A549 (cell line): ENCODE measurements at regions not wholly inside any gene's neighbourhood (a gene's known extent, or its start where the extent isn't known, plus 50 kb on each side); places are given as distances from the start of the nearest gene placed in this dataset.

ENCODE experiments used
- BHLHE40 ChIP-seq: IDR thresholded peaks from 2 replicates; pipeline ENCODE4 v1.6.1; 2012; ENCODE audit warnings: low read depth, low read length, inconsistent platforms
- CEBPB ChIP-seq, 2 experiments: fragments of >200 bp in 1 of 2; sonication (Bioruptor Twin) in 1 of 2; formaldehyde crosslinking in 1 of 2; IDR thresholded peaks; 2 replicates each; pipeline ENCODE4 v1.6.1; 2012 to 2016
- EP300 ChIP-seq, 2 experiments: fragments of >200 bp; sonication (Bioruptor Twin); formaldehyde crosslinking; IDR thresholded peaks; 2 replicates in 1 of 2; 3 replicates in 1 of 2; pipeline ENCODE4 v1.6.1; 2016 to 2017
- FOSL2 ChIP-seq, 2 experiments: fragments of 450-650 bp in 1 of 2; fragments of >200 bp in 1 of 2; sonication (Bioruptor Twin) in 1 of 2; formaldehyde crosslinking; IDR thresholded peaks; 2 replicates each; pipeline versions ENCODE4 v1.5.0 to v1.6.1; 2016 to 2020; ENCODE audit warnings: mild to moderate bottlenecking in 1 of 2, moderate library complexity in 1 of 2
- HEYL ChIP-seq: fragments of 250-450 bp; sonication (Bioruptor Pico); IDR thresholded peaks from 2 replicates; pipeline ENCODE4 v1.8.0; 2021; ENCODE audit warnings: mild to moderate bottlenecking, moderate library complexity
- JUNB ChIP-seq: fragments of >200 bp; sonication (Bioruptor Twin); formaldehyde crosslinking; IDR thresholded peaks from 2 replicates; pipeline ENCODE4 v1.6.1; 2016
- NFE2L2 ChIP-seq: fragments of 150-350 bp; conservative IDR thresholded peaks from 2 replicates; pipeline ENCODE4 v1.6.1; 2014; ENCODE audit warnings: low read length
- NR3C1 ChIP-seq: fragments of >200 bp; sonication (Bioruptor Twin); formaldehyde crosslinking; IDR thresholded peaks from 3 replicates; pipeline ENCODE4 v1.6.1; 2017
- POLR2A ChIP-seq: IDR thresholded peaks from 2 replicates; pipeline ENCODE4 v1.6.1; 2012; ENCODE audit warnings: mild to moderate bottlenecking, low read length
- RCOR1 ChIP-seq: fragments of 150-350 bp; IDR thresholded peaks from 2 replicates; pipeline ENCODE4 v1.6.1; 2014; ENCODE audit warnings: antibody characterized with exemption, low read length, low read depth
- TF ChIP-seq, protein P1 (sequence below): fragments of 200-600 bp; sonication (generic); IDR thresholded peaks from 2 replicates; pipeline ENCODE4 v1.6.1; 2016; ENCODE audit warnings: antibody characterized with exemption, mild to moderate bottlenecking, moderate library complexity
- TF ChIP-seq, protein P2 (sequence below): IDR thresholded peaks from 2 replicates; pipeline ENCODE4 v1.6.1; 2012; ENCODE audit warnings: low read depth, borderline replicate concordance
- TF ChIP-seq, protein P3 (sequence below): IDR thresholded peaks from 2 replicates; pipeline ENCODE4 v1.6.1; 2012
- TF ChIP-seq, protein P4 (sequence below): fragments of >200 bp; sonication (Bioruptor Twin); formaldehyde crosslinking; IDR thresholded peaks from 3 replicates; pipeline ENCODE4 v1.5.1; 2016

DNA sequence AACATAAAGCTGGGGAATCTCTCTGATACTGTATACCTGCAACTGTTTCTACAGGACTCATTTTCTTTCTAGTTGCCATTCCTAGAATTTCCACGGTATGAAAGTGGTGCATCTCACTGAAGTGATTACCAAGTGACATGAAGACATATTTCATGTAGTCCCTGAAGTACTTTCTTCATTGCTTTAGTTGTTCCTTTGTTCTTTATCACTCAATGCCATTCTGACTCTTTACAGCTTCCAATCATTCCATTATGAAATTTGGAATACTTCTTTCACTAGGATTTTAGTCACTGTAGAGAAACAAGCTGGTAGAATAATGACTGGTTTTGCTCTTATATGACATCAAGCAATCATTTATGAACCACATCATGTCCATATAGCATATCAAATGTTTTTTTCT, 645.1 kb downstream of the CDH18 start:
- TF ChIP-seq BHLHE40 (no peak), NR3C1 (no peak), EP300 (IDR thresholded peaks at IDR 0.05) (no peak), NFE2L2 (no peak), CEBPB (IDR thresholded peaks at IDR 0.05) (no peak), RCOR1 (no peak), POLR2A (no peak), JUNB (no peak), HEYL (CRISPR knock-in tag) (no peak), FOSL2 (IDR thresholded peaks at IDR 0.05) (no peak), FOSL2 (CRISPR knock-in tag; IDR thresholded peaks at IDR 0.05) (no peak)
- TF ChIP-seq, protein P1, sequence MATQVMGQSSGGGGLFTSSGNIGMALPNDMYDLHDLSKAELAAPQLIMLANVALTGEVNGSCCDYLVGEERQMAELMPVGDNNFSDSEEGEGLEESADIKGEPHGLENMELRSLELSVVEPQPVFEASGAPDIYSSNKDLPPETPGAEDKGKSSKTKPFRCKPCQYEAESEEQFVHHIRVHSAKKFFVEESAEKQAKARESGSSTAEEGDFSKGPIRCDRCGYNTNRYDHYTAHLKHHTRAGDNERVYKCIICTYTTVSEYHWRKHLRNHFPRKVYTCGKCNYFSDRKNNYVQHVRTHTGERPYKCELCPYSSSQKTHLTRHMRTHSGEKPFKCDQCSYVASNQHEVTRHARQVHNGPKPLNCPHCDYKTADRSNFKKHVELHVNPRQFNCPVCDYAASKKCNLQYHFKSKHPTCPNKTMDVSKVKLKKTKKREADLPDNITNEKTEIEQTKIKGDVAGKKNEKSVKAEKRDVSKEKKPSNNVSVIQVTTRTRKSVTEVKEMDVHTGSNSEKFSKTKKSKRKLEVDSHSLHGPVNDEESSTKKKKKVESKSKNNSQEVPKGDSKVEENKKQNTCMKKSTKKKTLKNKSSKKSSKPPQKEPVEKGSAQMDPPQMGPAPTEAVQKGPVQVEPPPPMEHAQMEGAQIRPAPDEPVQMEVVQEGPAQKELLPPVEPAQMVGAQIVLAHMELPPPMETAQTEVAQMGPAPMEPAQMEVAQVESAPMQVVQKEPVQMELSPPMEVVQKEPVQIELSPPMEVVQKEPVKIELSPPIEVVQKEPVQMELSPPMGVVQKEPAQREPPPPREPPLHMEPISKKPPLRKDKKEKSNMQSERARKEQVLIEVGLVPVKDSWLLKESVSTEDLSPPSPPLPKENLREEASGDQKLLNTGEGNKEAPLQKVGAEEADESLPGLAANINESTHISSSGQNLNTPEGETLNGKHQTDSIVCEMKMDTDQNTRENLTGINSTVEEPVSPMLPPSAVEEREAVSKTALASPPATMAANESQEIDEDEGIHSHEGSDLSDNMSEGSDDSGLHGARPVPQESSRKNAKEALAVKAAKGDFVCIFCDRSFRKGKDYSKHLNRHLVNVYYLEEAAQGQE, result no peak
- TF ChIP-seq, protein P2, sequence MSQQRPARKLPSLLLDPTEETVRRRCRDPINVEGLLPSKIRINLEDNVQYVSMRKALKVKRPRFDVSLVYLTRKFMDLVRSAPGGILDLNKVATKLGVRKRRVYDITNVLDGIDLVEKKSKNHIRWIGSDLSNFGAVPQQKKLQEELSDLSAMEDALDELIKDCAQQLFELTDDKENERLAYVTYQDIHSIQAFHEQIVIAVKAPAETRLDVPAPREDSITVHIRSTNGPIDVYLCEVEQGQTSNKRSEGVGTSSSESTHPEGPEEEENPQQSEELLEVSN, result no peak
- TF ChIP-seq, protein P3, sequence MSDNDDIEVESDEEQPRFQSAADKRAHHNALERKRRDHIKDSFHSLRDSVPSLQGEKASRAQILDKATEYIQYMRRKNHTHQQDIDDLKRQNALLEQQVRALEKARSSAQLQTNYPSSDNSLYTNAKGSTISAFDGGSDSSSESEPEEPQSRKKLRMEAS, result no peak
- TF ChIP-seq, protein P4, sequence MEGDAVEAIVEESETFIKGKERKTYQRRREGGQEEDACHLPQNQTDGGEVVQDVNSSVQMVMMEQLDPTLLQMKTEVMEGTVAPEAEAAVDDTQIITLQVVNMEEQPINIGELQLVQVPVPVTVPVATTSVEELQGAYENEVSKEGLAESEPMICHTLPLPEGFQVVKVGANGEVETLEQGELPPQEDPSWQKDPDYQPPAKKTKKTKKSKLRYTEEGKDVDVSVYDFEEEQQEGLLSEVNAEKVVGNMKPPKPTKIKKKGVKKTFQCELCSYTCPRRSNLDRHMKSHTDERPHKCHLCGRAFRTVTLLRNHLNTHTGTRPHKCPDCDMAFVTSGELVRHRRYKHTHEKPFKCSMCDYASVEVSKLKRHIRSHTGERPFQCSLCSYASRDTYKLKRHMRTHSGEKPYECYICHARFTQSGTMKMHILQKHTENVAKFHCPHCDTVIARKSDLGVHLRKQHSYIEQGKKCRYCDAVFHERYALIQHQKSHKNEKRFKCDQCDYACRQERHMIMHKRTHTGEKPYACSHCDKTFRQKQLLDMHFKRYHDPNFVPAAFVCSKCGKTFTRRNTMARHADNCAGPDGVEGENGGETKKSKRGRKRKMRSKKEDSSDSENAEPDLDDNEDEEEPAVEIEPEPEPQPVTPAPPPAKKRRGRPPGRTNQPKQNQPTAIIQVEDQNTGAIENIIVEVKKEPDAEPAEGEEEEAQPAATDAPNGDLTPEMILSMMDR, result no peak
